RPMI8226 (cell line): ENCODE measurements at regions not wholly inside any gene's neighbourhood (a gene's known extent, or its start where the extent isn't known, plus 50 kb on each side); places are given as distances from the start of the nearest gene placed in this dataset.

Experiments
- DNase-seq: peaks from one replicate; pipeline ENCODE4 v3.0.0-alpha.2; 2015

DNA sequence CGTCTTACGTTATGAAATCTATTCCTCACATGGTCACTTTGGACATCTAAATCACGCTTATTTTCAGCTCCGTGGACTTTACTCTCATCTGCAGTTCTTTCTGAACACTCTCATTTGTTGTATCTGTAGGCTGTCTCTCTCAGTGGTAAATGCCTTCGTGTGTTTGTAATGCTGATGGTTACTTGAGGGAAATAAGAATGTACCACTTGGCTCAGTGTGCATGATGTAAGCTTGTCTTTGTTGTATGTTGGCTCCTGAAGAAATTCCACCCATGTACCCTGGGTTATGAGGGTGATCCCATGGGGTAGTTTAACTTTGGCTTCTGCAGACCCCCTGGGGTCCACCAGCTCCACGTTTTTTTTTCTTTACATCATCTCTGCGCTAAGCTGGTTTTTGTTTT is 378.4 kb downstream of the SETD4 start:
- no peak for DNase-seq

DNA sequence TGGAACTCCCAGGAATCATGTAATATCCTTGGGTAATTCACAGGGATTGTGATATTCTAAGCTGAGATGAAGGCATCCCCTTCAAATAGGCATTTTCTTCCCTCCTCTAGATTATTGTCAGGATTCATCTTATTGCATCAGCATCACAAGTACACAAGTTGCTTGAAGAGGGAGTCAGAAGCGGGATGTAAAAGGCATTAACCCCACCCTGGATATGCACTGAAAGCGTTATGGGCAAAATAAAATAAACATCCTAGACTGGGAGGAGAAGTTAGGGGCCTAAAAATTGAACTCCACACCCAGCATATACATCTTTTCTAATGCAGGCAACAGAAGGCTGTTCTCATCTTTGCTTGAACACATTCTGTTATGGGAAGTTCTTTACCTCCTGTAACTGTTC is 381.2 kb downstream of the SETD4 start:
- DNase-seq: no peak

DNA sequence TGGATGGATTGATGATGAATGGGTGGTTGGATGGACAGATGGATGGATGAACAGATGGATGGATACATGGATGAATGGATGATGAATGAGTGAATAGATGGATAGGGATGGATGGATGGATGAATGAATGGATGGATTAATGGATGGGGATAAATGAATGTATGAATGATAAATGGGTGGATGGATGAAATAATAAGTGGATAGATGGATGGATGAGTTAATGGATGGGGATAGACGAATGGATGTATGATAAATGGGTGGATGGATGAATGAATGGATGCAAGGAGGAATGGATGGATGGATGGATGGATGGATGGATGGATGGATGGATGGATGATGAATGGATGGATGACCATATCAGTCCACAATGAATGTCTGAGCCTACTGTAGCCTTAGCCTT is 381.9 kb downstream of the SETD4 start:
- no peak for DNase-seq

DNA sequence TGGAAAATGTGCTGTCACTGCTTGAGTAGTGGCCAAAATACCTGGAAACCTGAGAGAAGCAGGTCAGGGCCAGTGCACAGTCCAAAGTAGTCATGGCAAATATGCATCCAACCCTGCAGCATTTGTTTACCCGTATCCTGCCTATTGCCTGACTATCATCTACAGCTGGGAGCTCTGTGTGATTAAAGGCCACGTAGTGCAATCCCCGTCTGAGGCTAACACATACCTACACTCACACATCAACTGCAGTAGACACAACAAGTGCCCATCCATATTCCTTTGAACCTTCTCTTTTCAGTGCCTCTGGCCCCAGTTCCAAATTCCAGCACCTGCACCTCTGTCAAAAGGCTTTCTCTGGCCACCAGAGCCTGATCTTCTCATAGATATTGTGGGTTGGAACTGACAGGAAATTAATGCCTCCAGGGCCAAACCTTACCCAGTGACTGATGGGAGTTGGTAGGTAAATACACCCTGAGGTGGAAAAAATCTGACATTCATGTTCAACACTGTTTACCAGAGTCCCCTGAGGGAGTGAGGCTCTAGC is 383.0 kb downstream of the SETD4 start:
- no peak for DNase-seq

DNA sequence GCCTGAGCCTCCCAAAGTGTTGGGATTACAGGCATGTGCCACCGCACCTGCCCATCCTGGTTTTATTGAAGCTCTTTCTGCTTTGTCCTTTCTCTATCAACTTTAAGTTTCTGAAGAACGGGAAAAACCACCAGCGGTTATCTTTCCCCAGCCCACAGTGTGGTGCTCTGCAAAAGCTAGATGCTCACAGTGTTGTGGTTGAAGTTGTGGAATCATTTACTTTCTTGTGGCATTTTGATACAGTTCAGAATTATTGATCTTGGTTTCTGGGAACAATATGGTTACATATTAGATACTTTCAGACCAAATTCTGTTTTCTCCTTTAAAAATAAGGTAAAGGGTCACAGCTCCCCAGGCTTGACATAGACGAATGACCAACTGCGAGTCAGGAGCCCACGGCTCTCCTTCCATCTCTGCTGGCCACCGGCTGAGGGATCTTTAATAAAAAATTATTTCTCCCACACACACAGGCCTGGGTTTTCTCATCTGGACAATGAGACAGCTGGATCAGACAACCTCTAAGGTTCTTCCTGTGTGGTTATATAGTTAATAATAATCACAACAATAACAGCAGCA is 385.3 kb downstream of the SETD4 start:
- no peak for DNase-seq

DNA sequence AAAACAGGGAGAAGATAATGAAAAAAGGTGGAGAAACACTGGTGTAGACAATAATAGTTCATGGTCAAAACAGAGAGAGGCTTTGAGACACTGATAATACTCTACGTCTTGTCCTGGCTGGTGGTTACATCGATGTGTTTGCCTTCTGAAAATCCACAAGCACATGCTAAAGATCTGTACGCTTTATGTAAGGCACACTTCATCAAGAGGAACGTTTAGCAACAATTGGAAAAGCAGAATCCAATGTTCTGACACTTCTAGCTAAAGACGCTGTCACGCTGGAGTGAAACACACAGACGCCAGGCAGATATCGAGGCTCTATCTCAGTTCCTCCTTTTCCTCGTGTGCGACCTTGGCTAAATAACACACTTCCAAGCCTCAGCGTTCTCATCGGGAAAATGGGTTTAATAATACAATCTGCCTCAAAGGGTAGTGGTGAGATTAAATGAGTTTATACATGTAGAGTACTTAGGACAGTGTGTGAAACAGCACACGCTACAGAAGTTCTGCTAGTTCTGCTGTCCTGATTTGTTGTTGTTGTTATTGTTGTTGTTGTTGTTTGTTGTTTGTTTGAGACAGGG is 386.1 kb downstream of the SETD4 start:
- no peak for DNase-seq

DNA sequence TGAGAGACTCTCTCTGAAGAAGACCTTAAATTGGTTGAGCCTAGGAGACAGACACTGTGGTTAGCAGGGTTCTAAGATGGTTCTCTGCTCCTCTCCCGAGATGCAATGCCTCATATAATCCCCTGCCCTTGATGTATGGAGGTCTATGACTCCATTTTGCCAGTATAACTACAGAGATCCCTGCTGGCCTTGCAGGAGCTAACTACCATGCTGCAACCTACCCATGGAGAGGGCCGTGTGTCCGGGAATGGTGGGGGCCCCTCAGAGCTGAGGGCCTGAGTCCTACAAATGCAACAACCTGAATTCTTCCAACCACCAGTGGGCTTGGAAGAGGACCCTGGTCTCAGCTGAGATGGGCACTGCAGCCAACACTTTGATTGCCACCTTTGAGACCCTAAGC is 388.0 kb downstream of the SETD4 start:
- DNase-seq: no peak

DNA sequence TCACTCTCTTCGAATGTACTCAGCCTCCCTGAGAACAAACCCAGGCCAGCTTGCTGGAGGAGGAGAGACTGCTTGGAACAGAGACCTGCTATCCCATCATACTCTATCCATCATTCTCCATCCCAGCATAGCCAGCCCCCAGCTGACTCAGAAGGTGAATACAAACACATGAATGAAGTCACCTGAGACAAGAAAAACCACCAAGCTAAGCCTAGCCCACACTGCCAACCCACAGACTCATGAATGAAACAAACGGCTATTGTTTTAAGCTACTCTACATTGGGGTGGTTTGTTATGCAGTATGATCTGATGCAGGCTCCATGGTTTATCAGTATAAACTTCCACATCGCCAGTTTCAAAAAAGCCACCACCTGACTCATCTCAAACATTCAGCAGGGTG is 395.6 kb downstream of the SETD4 start:
- DNase-seq: no peak

DNA sequence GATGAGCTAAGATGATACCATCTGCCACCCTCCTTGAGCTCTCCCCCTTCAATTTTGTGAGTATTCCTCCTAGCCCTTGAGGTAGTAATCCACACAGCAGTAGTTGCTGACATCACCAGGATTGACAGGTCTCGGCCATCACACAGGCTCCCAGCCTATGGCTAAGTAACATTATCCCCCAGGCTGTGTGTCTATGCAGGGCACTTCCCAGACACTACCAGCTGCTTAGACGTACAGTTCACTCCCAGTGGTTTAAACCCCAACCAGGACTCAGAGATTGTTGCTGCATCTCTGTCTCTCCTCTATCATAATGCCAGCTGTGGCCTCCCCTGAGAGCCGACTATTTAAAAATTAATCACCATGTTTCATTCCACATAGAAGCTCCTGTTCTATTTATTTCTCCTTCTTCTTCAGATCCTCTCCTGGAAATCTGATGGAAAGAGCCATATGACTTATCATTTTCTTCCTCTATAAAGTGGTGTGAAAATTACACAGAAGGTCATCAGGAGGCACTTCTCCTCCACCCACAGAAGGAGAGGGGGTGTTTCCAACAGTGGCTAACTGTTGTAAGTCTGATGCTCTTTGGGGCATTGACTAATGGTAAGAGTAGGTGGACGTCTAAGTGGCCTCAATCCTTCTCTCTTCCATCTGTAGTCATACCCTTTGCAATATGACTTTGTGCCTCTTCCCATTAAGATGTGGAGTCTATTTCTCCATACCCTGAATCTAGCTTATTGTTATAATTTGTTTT is 396.3 kb downstream of the SETD4 start:
- DNase-seq: no peak

DNA sequence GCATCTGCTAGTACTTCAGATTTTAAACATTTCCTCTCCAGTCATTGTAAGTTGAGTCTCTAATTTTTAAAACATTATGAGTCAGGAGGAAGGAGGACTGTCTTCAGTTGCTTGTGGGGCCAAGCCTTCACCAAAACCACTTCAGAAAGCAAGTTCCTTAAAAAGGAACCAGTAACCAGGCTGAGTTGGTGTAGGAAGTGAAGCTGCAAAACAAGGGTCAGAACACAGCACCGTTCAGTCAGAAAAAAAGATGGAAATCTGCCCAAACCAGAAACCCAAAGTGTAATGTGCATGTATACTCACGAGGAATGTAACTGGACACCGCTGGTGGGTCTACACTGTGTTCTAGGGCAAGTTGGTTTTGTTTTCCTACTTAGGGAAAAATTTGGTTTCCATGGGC is 402.1 kb downstream of the SETD4 start:
- DNase-seq: no peak

DNA sequence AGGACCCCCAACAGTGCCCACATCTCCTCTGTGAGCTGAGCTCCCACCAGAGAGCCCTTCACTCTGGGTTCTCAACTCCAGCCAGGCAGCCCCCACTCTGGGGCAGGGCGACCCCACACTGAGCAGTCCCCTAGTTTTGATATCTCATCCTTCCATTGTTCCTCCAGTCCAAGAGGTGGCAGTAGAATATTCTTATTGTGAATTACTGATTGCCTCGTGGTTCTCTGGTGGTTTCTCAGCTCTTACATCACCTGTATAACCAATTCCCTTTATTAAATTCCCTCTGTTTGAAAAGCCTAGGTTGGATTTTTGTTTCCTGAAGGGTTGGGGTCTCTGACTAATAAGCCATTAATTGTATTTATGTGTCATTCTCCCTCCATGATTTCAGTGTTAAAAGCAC is 407.5 kb downstream of the SETD4 start:
- no peak for DNase-seq

DNA sequence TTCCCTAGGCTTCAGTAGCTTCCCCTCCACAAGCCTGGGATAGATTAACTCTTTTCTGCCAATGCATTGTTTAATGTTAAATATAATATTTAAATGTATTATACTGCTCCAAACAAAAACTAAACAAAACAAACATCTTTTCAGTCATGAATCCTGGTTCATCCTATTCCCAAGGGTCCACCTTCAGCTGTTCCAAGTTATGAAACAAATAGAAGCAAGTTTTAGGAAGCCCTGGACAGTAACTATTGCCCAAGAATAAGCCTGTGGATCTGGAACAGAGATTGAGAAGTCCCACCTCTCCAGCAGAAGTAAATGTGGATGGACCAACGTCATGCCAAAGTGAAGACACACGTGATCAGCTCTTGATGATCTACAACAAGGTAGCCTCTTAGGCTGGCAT is 408.1 kb downstream of the SETD4 start:
- DNase-seq: no peak

DNA sequence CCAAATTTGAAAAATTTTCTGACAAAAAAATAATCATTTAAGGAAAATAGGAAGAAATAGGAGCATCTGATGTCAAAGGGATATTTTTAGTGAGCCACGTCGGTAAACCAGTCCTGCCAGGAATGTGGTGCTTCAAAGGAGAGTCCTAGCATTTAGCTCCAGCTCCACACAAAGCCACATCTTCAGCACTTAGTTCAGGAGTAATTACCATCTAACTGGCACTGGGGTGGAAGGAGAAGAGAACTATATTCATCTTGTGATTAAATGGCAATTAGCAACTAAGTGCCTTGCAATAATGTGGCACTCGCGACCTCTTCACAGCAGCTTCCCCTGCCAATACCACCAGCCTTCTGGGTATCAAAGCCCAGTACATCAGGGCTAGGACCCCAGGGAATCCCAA is 409.1 kb downstream of the SETD4 start:
- no peak for DNase-seq

DNA sequence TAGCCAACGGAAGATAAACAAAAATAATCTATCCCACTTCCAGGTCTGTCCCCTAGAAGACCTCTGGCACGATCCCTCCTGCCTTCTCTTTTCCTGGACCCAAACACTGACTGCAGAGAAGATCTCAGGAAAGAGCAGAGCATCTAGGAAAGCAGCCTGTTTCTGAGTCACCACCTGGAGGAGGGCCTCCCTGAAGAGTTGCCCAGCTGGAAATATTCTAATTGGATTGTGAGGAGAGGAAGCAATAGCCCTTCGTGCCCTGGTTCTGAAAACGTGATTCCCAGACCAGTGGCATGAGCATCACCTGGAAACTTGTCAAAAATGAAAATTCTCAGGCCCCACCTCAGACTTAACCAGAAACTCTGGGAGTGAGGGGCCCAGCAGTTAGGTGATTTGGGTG is 411.1 kb downstream of the SETD4 start:
- DNase-seq: no peak

DNA sequence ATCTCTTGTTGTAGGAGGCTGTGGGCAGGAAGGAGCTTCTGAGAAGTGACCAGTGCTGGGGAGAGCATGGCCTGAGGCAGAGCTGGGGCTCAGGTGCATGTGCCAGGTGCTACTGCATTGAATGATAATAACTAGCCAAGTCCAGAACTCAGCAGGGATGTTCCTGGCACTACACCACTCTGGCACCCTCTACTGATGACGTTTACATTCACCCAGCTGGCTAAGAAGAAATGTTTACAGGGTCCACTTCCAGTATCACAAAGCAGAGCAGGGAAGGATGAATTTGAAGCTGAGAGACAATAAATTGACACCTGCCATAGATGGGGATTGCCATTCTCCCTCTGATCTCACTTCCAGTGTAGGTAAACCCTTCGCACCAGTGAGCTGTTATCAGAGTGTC is 411.8 kb downstream of the SETD4 start:
- DNase-seq: peak; percentile 14

DNA sequence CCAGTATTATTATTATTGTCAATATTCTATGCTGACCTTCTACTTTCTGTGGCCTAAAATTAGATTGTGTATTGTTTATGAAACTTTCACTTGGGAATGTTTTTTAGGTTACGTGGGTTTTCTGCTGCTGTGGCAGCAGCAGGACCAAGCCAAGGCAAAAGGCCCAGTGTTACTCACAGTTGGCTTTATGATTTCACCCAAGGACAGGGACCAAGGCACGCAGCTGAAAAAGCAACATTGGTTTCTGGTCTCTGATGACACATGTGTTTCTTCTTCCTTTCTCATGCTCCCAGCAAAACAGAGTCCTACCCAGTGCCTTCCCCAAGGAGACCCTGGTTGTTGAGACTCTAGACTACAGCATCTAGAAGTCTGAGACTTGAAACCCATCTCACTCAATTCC is 413.7 kb downstream of the SETD4 start:
- no peak for DNase-seq

DNA sequence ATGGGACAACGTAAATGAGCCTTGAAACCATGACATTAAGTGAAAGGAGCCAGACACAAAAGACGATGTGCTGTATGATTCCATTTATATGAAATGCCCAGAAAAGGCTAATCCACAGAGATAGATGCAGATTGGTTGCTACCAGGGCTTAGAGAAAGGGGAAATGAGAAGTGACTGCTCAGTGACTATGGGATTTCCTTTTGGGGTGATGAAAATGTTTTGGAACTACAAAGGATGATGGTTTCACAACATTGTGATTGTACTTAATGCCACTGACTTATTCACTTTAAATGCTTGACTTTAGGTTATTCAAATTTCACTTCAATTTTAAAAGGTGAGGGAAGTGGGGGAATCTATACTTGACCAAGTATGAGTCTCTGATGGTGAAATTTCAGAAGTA is 414.3 kb downstream of the SETD4 start:
- no peak for DNase-seq

DNA sequence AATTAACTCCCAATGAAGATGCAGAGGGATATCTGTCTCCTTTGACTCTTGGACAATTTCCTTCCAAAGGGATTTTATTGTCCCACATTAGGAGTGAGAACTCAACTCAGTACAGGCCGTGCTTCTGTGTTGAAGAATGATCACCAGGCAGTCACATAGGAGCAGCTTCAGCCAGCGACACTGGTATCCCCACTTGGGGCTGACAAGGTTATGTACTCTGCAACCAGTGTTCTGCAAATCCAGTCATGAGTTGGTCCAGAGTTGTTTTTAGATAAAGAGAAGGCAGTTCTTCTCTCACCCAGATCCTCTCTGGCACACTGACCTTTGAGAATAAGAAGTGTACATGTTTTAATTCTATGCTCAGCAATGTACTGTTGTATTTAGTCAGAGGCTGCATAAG is 415.8 kb downstream of the SETD4 start:
- DNase-seq: no peak

DNA sequence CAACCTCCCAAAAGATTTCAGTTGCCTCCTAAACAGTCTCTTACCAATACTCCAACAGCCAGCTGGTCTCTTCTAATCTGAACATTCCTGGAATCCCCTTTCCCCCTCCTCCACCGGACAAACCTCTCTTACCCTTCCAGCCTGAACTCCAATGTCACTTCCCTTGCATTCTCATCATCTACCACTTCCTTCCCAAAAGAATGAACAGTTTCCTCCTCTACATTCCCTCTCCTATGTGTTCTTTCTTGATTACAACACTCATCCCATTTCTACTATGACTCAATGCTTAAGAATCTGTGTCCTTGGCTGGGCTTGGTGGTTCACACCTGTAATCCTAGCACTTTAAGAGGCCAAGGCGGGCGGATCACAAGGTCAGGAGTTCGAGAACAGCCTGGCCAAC is 417.1 kb downstream of the SETD4 start:
- DNase-seq: no peak

DNA sequence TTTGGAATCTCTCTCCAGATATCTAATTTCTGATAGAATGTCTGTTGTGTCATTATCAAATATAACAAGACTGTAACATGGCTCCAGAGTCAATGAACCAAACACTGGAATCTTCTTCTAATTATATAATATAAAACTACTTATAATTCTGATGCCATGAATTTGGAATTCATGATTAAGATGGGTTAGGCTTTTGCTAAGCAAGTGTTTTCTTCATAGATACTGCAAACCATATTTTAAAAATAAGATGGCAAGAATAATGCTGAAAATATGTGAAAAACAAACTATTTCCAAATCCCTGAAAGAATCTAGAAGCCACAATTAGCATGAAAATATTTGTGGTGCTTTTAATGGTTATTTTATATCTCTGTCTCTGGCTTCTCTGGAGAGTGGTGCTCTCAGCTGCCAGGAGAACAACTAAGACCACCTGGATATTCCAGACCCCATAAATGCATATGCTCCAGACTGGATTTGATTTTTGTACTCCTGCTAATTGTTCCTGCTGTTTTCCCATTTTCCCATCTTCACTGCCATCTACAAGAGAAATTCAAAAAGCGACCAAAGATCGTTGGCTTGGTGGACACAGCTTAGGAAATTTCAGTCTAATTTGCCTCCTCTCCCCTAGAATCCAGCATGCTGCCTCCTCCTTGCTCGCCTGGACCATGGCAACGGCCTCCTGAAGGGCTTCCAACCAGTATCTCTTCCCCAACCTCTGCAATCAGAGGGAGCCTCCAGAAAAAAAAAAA is 418.9 kb downstream of the SETD4 start:
- no peak for DNase-seq

DNA sequence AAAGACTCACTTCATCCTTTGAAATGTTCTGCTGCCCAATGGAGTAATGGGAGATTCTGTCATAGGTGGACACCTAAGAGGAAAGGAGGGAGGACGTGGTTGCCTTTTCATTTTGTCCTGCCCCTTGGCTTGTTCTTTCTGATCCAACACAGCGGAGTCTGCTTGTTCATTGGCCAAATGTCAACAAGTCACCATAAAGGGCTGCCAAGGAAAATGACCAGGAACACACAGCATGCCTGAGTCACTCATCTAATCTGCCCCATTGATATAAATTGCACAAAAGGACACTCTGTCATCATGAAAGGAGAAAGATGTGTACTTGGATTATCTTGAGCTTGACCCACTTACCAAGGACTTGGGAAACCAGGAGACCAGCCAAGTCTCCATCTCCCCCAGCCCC is 422.9 kb downstream of the SETD4 start:
- no peak for DNase-seq

DNA sequence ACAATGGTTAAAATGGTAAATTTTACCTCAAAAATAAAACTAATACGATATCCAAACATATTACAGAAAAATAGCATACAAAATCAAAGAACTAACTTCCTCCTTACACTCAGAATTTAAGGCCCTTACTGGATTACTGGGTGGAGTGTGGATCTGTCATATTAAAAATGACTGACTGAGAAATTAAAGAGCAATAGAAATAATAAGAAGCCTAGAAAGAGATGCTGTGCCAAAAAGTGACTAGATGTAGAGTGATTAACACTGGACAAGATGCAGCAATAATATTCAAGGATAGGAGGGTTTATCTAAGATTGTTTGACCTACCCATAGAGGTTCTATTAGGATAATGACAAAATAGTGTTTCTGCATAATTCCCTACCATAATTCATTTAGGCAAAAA is 424.3 kb downstream of the SETD4 start:
- no peak for DNase-seq

DNA sequence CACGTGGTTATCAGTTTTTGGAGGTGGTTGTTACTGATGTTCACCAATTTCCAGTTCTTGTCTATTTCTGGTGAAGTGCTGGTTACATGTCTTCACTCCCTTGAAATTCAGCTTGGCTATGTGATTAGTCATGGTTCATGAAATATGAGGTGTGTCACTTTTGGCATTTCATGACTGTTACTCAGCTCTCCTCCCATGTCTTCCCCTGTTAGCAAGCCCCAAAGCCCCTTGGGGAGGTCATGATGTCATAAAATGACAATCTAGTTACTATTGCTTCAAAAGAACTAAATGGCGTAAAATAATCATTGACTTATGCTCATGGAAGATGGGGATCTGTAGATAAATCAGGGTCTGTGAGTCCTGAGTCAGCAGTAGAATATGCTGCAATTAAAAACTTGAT is 425.1 kb downstream of the SETD4 start:
- DNase-seq: no peak

DNA sequence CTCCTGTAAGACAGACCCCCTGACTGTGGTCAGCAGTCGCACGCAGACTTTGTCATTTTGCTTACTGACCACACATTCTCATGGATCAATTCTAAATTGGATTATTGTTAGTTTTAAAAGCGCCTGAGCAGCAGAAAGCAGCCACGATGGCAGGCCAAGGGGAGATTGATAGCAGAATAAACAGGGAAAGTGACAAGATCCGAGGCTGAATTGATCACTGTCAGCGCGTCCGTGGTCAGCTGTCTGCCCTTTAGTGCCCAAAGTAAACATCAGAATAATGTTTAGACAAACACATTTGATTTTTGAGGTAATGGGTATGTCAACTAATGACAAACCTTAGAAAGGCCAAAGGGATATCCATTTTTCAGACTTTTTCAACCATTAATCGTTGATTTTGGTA is 426.8 kb downstream of the SETD4 start:
- no peak for DNase-seq
